Fibroblast of lung (primary cell): ENCODE measurements at regions not wholly inside any gene's neighbourhood (a gene's known extent, or its start where the extent isn't known, plus 50 kb on each side); places are given as distances from the start of the nearest gene placed in this dataset.

ENCODE experiments used
- CTCF ChIP-seq, 2 donors: IDR thresholded peaks in 1 of 2; conservative IDR thresholded peaks in 1 of 2; 1 replicate in 1 of 2; 2 replicates in 1 of 2; pipeline ENCODE4 v1.5.1; 2011 to 2012; ENCODE audit warnings: low read length in 2 of 2, control low read depth in 1 of 2, inconsistent platforms in 1 of 2, low read depth in 1 of 2, mild to moderate bottlenecking in 1 of 2
- EZH2 ChIP-seq: IDR thresholded peaks from 2 replicates; pipeline ENCODE4 v1.5.1; 2012; ENCODE audit warnings: low read length, control low read depth, mild to moderate bottlenecking; ENCODE audit errors: missing control alignments

DNA sequence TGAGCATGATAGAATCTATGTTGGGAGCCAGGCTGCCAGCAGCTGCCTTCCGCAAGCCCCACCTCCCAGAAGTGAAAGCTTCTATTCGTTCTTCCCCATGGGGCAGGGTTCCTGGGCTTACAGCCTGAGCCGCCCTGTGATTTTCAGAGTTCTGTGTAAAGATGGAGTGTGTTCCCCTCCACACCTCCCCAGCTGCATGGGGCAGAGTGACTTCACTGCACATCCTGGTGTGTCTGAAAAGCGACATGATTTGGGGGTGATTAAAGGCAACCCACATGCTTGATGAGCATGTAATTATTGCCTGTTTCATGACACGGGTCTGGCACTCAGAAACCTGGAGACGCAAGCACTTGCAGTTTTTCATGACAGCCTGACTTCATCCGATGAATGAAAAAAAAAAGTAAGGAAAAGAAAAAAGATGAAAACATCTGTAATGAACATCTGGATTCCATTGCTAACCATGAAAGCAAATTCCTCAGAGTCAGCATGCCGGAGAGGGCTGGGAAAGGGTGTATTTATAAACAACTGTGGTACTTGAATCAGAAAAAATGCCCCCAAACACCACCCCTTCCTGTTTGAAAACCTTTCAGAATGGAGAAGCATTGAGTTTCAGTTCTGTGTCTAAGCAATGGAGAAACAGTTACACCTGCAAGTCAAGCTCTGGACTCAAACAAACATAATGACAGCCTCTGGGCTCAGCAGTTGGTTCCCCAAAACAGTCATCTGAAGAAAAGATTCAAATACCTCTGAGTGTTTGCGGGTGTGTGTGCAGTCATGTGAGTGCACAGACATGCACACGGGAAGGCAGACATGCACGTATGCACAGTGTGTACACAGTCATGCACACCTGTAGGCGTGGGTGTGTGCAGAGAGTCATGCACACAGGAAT lies 266.0 kb downstream of the ENGASE start:
- TF ChIP-seq CTCF (conservative IDR thresholded peaks at IDR 0.05 in 1 of 2, IDR thresholded peaks at IDR 0.05 in 1 of 2; ENCODE audit: low read depth in 1 of 2, low read length in 2 of 2) (no peak), EZH2 (no peak)
